Activated CD4-positive, alpha-beta T cell treated with anti-CD3 and anti-CD28 coated beads, Interleukin-2, amount 50 U/mL, for 24 hours (primary cell): ENCODE measurements at regions not wholly inside any gene's neighbourhood (a gene's known extent, or its start where the extent isn't known, plus 50 kb on each side); places are given as distances from the start of the nearest gene placed in this dataset.

Experiments used
- DNase-seq, 2 donors: peaks; one replicate each; pipeline ENCODE4 v3.0.0-alpha.2; 2020; ENCODE audit warnings: low read depth in 1 of 2, low spot score in 1 of 2

DNA sequence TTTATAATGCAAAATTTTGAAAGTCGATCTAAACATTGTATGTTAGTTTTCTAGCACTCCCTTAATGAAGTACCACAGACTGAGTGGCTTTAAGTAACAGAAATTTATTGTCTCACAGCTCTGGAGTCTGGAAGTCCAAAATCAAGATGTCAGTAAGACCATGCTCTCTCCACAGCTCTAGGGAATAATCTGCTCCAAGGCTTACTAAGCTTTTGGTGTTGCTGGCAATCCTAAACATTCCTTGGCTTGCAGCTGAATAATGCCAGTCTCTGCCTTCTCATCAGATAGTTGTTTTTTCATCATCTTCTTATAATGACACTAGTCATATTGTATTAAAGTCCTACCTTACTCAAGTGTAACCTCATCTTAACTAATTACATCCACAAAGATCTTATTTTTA lies 102.2 kb downstream of the RASSF9 start:
- no peak for DNase-seq

DNA sequence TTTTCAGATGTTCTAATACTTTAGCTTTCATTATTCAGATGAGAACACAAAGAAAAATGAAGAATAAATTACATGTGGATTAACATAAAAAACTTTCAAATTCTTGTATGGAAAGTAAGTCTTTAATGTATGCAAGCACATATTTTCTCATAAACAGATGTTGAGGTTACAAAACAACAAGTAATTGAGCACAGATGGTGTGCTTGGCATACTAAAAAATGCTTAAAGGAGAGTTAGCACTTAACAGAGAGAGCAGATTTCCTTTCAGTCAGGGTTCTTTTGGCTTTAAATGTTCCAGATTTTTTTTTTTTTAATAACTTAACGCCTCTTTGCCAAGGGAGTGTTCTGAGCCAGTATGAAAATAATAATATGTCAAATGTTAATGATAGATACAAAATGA lies 96.0 kb downstream of the RASSF9 start:
- no peak for DNase-seq

DNA sequence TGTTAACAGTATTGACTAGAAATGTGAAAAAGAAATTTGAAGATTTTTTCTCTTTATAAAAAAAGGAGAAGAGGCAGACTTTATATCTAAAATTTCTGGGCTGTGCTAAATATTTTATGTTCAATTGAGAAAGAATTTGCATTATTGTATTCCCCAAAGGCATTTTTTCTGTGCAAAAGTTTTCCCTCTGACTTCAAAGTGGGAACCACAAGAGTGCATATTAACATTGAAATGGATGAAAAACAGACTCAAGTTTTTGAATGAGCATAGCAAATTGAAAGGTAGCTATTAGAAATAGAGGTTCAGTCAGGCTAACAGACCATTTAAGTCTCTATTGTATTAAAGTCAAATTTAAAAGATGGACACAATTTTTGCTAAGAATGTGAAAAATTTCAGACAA lies 95.2 kb downstream of the RASSF9 start:
- DNase-seq: no peak

DNA sequence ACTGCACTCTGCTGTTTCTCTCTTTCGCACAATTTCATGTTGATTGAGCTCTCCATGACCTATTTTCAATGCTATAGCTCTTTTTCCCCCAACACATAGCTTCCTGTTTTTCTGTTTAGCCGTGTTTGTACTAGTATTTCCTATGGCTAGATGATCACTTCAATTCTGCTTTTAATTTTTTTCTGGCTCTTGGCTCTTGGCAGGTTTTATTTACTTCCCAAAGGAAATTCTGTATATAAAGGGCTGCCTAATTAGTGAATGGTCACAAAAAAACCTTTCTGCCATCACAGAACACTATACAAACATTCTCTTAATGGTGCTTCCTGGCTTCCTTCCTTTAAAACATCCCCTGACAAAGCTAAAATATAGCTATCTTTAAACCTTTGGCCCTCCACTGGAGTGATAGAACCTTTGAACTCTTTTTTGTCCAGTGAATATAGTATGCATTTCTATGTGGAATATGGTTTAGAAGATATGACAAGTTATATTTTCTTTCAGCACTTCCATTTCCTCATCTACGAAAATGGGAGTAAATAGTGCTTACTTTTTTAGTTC lies 88.2 kb downstream of the RASSF9 start:
- no peak for DNase-seq
